ENCODE measurements at regions not wholly inside any gene's neighbourhood (a gene's known extent, or its start where the extent isn't known, plus 50 kb on each side); places are given as distances from the start of the nearest gene placed in this dataset.

DNA sequence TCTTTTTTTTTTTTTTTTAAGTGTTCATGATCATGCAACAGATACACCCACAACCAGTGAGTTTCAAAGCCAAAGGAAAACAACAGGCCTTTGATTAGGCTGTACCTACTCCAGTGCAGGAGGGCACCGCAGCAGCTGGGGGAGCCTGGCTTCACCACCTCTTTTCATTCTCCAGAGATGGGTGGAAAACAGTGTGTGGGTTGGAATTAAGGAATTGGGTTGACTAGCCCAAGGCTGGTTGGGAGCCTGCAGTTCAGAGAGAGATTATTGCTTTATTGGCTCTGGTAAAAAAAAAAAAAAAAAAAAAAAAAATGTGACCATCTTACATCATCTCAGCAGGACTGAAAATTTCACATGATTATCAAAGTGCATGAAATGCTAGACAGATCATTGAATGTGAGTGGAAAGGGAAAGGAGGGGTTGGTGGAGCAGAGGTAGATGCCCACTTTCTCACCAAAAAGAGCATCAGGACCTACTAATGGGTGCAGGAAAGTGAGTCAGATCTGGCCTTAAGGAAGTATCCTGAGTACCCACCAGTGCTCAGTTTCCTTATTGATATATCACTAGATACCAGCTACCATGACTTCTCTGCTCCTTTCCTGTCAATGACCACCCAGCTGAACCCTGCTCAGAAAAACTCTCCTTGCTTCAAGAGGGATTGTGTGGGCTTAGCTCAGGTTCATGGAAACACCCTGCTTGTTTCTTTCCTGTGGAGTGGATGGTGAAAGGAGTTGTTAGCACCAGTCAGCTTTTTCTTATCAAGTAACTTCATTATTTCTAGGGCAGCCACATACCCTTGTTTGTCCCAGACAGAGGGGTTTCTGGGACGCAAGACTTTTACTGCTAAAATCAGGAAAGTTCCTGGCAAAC, 54.8 kb upstream of the DYRK2 start:
- DNase-seq, result no peak
- TF ChIP-seq GATA1 (IDR thresholded peaks at IDR 0.05; ENCODE audit: low read depth, low read length), result no peak
- no peak for TF ChIP-seq POLR2A (IDR thresholded peaks at IDR 0.05; ENCODE audit: low read length)

DNA sequence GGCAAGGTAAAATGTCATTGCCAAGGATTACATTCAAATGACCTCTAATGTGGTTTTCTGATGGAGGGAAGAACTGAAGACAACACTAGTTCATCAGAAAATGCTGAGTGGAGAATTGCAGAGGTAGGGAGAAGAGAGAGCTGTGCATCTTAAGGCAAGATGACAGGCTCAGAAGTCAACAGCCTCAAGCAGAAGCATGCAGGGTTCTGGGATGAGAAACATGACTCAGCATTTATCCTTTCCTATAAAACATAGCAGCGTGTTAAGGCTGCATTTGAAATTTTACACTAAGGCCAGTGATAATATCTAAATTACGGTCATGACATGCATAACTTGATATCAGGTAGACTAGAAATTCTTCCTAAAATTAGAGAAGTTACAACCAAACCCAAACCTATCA, 53.7 kb upstream of the DYRK2 start:
- DNase-seq, result no peak
- TF ChIP-seq GATA1 (IDR thresholded peaks at IDR 0.05; ENCODE audit: low read depth, low read length) (no peak), POLR2A (IDR thresholded peaks at IDR 0.05; ENCODE audit: low read length) (no peak)

DNA sequence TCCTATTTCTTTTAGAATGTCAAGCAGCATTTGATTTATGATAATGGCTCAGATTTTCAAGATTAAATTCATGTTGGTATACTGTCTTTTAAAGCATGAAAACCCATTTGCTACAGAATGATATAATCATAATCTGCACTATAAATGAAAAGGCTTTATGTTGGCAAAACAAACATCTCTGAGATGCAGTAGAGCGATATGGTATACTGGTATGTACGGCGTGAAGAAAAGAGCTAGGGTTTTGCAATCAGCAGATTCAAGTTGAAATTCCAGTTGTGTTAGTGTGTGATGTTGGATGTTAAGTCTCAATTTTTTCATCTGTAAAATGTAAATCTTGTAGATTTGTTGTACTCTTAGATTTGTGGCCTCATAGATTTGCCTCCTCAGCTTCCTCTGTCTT, 53.2 kb upstream of the DYRK2 start:
- TF ChIP-seq GATA1 (IDR thresholded peaks at IDR 0.05; ENCODE audit: low read depth, low read length) (no peak), POLR2A (IDR thresholded peaks at IDR 0.05; ENCODE audit: low read length) (no peak)
- DNase-seq, result no peak

DNA sequence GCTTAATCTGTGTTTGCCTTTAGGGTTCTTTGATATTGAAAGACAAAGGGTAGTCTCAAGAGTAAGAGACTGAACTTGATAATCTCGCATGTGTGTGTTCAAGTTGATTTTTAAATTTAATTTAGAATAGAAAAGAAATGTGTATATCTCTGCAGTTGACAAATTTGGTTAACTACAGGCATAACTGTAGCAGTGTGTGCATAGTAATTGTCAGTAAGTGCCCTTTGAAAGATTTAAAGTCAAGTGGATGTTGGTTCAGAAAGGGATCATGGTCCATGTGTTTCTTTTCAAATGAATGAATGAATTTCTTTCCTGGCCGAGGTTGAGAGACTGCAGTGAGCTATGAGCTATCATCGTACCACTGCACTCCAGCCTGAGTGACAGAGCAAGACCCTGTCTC, 49.9 kb upstream of the DYRK2 start:
- no peak for DNase-seq
- TF ChIP-seq POLR2A (IDR thresholded peaks at IDR 0.05; ENCODE audit: low read length) (no peak), GATA1 (IDR thresholded peaks at IDR 0.05; ENCODE audit: low read depth, low read length) (no peak)

All from erythroblast (primary cell).